ENCODE measurements at regions not wholly inside any gene's neighbourhood (a gene's known extent, or its start where the extent isn't known, plus 50 kb on each side); places are given as distances from the start of the nearest gene placed in this dataset.
A peak's percentile ranks its signal among the peaks of the same experiment; 100 is the strongest.

GRCh38 chr10:78388331-78389050, 354.8 kb downstream of the RPS24 start:
- DNase-seq (ENCODE audit: low read depth), result no peak

GRCh38 chr10:78389419-78389818, 355.8 kb downstream of the RPS24 start:
- DNase-seq (ENCODE audit: low read depth), result no peak

GRCh38 chr10:78390051-78390450, 356.4 kb downstream of the RPS24 start:
- no peak for DNase-seq (ENCODE audit: low read depth)

- no peak for DNase-seq (ENCODE audit: low read depth)
These were observed 357.2 kb downstream of the RPS24 start for GRCh38 chr10:78390817-78391216.

GRCh38 chr10:78391585-78391984, 357.9 kb downstream of the RPS24 start:
- no peak for DNase-seq (ENCODE audit: low read depth)

- no peak for DNase-seq (ENCODE audit: low read depth)
These were observed 358.5 kb downstream of the RPS24 start for GRCh38 chr10:78392197-78392596.

GRCh38 chr10:78393094-78393493, 359.4 kb downstream of the RPS24 start:
- no peak for DNase-seq (ENCODE audit: low read depth)

GRCh38 chr10:78394047-78394446, 360.4 kb downstream of the RPS24 start:
- no peak for DNase-seq (ENCODE audit: low read depth)

GRCh38 chr10:78395162-78395561, 361.5 kb downstream of the RPS24 start:
- no peak for DNase-seq (ENCODE audit: low read depth)

- DNase-seq (ENCODE audit: low read depth), result no peak
These were observed 363.1 kb downstream of the RPS24 start for GRCh38 chr10:78396754-78397153.

GRCh38 chr10:78397786-78398185, 364.1 kb downstream of the RPS24 start:
- no peak for DNase-seq (ENCODE audit: low read depth)

GRCh38 chr10:78398382-78398781, 364.7 kb downstream of the RPS24 start:
- no peak for DNase-seq (ENCODE audit: low read depth)

- DNase-seq (ENCODE audit: low read depth), result no peak
These were observed 368.1 kb downstream of the RPS24 start for GRCh38 chr10:78401624-78402367.

- DNase-seq (ENCODE audit: low read depth), result no peak
These were observed 368.9 kb downstream of the RPS24 start for GRCh38 chr10:78402591-78402990.

- DNase-seq (ENCODE audit: low read depth), result no peak
These were observed 370.1 kb downstream of the RPS24 start for GRCh38 chr10:78403781-78404180.

GRCh38 chr10:78404296-78404695, 370.6 kb downstream of the RPS24 start:
- no peak for DNase-seq (ENCODE audit: low read depth)

GRCh38 chr10:78405231-78405630, 371.6 kb downstream of the RPS24 start:
- DNase-seq (ENCODE audit: low read depth), result no peak

GRCh38 chr10:78405736-78406135, 372.1 kb downstream of the RPS24 start:
- no peak for DNase-seq (ENCODE audit: low read depth)

- no peak for DNase-seq (ENCODE audit: low read depth)
These were observed 373.0 kb downstream of the RPS24 start for GRCh38 chr10:78406648-78407008.

- DNase-seq (ENCODE audit: low read depth), result peak; percentile 53
These were observed 373.5 kb downstream of the RPS24 start for GRCh38 chr10:78407009-78407711.

- DNase-seq (ENCODE audit: low read depth), result no peak
These were observed 374.3 kb downstream of the RPS24 start for GRCh38 chr10:78407966-78408365.

GRCh38 chr10:78408671-78409472, 375.2 kb downstream of the RPS24 start:
- peak; percentile 32 for DNase-seq (ENCODE audit: low read depth)
